GM13977 (cell line): ENCODE measurements at regions not wholly inside any gene's neighbourhood (a gene's known extent, or its start where the extent isn't known, plus 50 kb on each side); places are given as distances from the start of the nearest gene placed in this dataset.
"Not testable (repeated sequence)": the region's sequence is repeated elsewhere in the genome, so short reads cannot be mapped to it uniquely, and the experiment has no call there.

Source experiments
- DNase-seq: peaks from one replicate; pipeline ENCODE4 v3.0.0; 2012; ENCODE audit warnings: low spot score
- in situ Hi-C: fragments of 300-500 bp; cut with MboI; formaldehyde crosslinking; loops from one replicate; pipeline ENCODE4 v1.12.0; 2022; ENCODE audit warnings: low sequenced_read_pairs, low pct_unique_long_range_greater_than_20kb, mixed read lengths, inconsistent platforms; ENCODE audit not compliant: unreplicated experiment
- TF ChIP-seq, protein P1 (sequence below): IDR thresholded peaks from 2 replicates; pipeline ENCODE4 v1.5.1; 2012; ENCODE audit warnings: mild to moderate bottlenecking, control low read depth; ENCODE audit not compliant: insufficient read depth; ENCODE audit errors: extremely low read depth, missing control alignments

- in situ Hi-C loops, result no loop called here
- TF ChIP-seq, protein P1, sequence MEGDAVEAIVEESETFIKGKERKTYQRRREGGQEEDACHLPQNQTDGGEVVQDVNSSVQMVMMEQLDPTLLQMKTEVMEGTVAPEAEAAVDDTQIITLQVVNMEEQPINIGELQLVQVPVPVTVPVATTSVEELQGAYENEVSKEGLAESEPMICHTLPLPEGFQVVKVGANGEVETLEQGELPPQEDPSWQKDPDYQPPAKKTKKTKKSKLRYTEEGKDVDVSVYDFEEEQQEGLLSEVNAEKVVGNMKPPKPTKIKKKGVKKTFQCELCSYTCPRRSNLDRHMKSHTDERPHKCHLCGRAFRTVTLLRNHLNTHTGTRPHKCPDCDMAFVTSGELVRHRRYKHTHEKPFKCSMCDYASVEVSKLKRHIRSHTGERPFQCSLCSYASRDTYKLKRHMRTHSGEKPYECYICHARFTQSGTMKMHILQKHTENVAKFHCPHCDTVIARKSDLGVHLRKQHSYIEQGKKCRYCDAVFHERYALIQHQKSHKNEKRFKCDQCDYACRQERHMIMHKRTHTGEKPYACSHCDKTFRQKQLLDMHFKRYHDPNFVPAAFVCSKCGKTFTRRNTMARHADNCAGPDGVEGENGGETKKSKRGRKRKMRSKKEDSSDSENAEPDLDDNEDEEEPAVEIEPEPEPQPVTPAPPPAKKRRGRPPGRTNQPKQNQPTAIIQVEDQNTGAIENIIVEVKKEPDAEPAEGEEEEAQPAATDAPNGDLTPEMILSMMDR, result no peak
- DNase-seq, result no peak
Observed at GRCh38 chr3:127442506-127442905, 148.0 kb downstream of the TPRA1 start.

DNA sequence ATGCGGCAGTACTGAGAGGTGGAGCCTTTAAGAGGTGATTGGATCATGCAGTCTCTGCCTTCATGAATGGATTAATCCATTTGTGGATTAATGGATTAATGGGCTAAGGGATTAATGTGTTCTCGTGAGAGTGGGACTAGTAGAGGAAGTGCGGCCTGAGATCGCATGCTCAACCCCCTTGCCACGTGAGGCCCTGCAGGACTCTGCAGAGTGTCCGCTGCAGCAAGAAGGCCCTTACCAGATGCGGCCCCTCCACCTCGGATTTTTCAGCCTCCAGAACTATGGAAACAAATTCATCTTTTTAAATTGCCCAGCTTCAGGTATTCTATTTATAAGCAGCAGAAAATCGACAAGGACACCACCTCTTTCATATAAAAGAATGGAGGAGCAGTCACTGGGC lies 148.8 kb downstream of the TPRA1 start:
- TF ChIP-seq, protein P1, result no peak
- in situ Hi-C loops, result no loop called here
- DNase-seq, result no peak

DNA sequence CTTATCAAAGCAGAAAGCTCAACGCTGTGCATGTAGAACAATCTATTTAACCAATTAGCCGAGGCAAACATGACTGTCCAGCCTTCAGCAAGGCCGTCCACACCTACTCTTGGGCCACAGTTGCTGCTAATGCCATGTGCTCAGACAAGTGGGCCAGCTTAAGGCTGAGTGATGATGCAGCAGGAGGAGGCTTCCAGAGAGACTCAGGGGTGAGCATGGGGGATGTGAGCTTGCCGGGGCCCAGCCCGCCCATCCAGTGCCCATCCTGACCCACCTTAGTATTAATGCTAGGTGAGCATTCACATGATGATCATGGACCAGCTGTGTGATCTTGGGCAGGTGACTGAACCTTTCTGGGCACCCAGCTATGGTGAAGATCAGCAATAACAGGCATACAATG lies 150.1 kb downstream of the TPRA1 start:
- in situ Hi-C loops, result no loop called here
- TF ChIP-seq, protein P1, result no peak
- DNase-seq, result no peak

GRCh38 chr3:127439621-127440020 lies 150.9 kb downstream of the TPRA1 start:
- TF ChIP-seq, protein P1, result no peak
- DNase-seq, result no peak
- in situ Hi-C loops, result no loop called here

GRCh38 chr3:127438951-127439350 lies 151.1 kb upstream of the PRR20G start:
- no peak for DNase-seq
- TF ChIP-seq, protein P1, result no peak
- in situ Hi-C loops, result no loop called here

- TF ChIP-seq, protein P1, result no peak
- no peak for DNase-seq
- in situ Hi-C loops, result no loop called here
Observed at GRCh38 chr3:127438371-127438770, 150.5 kb upstream of the PRR20G start.

DNA sequence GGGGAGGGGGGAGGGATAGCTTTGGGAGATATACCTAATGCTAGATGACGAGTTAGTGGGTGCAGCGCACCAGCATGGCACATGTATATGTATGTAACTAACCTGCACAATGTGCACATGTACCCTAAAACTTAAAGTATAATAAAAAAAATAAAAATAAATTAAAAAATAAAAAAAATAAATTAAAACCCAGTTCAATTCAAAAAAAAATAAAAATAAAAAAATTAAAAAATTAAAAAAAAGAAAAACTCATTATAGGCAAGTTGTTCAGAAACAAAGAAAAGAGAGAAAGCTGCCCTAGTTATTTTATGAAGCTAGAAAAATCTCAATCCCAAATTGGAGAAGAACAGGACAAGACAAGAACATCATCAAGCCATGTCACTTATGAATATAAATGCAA lies 147.5 kb upstream of the PRR20G start:
- in situ Hi-C loops, result not testable (repeated sequence)

GRCh38 chr3:127431066-127431465 lies 143.2 kb upstream of the PRR20G start:
- in situ Hi-C loops, result no loop called here
- TF ChIP-seq, protein P1, result no peak
- no peak for DNase-seq

More for the DNA sequence above, 147.5 kb upstream of the PRR20G start:
- DNase-seq, result not testable (repeated sequence)
